ENCODE measurements at regions not wholly inside any gene's neighbourhood (a gene's known extent, or its start where the extent isn't known, plus 50 kb on each side); places are given as distances from the start of the nearest gene placed in this dataset.

- peaks cover 4% of the 10 kb centered on the region for H3K27me3 Mint-ChIP-seq (ENCODE audit: insufficient read depth, low read depth)
- no peaks in the 10 kb centered on the region for H3K9me3 ChIP-seq (ENCODE audit: low read depth)
Measured at GRCh38 chr1:232267837-232268598, 361.9 kb downstream of the SIPA1L2 start.

GRCh38 chr1:232267092-232267836, 362.7 kb downstream of the SIPA1L2 start:
- H3K27me3 ChIP-seq = peaks cover 6% of the 10 kb centered on the region
- H3K9me3 Mint-ChIP-seq = no peaks in the 10 kb centered on the region
- H3K36me3 ChIP-seq = no peaks in the 10 kb centered on the region
- no peak overlapping the region for H3K27ac ChIP-seq
- peak overlapping the region; percentile 21 for H2AFZ ChIP-seq (replicated peaks)
- no peaks in the 10 kb centered on the region for H3K9me3 ChIP-seq (ENCODE audit: low read depth)
- no peak overlapping the region for H3K4me2 ChIP-seq
- no peaks in the 10 kb centered on the region for H3F3A ChIP-seq (ENCODE audit: low read depth)
- H3K4me3 Mint-ChIP-seq = no peak overlapping the region
- H3K4me1 ChIP-seq = no peaks in the 10 kb centered on the region
- H3K4me1 Mint-ChIP-seq = peaks cover 9% of the 10 kb centered on the region
- H3K4me3 ChIP-seq = no peak overlapping the region
- TF ChIP-seq EZH2phosphoT487 (IDR thresholded peaks at IDR 0.05) (no peak), EZH2 (IDR thresholded peaks at IDR 0.05) (no peak), CTCF (IDR thresholded peaks at IDR 0.05) (no peak)
- DNase-seq (ENCODE audit: low spot score) = no peak
- H3K9ac ChIP-seq = no peak overlapping the region
- no peaks in the 10 kb centered on the region for H3K36me3 Mint-ChIP-seq
- H4K20me1 ChIP-seq (ENCODE audit: low read depth) = no peaks in the 10 kb centered on the region
- H3K27me3 Mint-ChIP-seq (ENCODE audit: insufficient read depth, low read depth) = peaks cover 4% of the 10 kb centered on the region
- no peaks in the 10 kb centered on the region for H3K79me2 ChIP-seq (ENCODE audit: low read depth)
- H3K27ac Mint-ChIP-seq = no peak overlapping the region

More at GRCh38 chr1:232267837-232268598, 361.9 kb downstream of the SIPA1L2 start:
- Mint-ChIP-seq H3K36me3 (no peaks in the 10 kb centered on the region), H3K27ac (no peak overlapping the region), H3K4me3 (no peak overlapping the region), H3K4me1 (peaks cover 9% of the 10 kb centered on the region), H3K9me3 (no peaks in the 10 kb centered on the region)
- Histone ChIP-seq H3K79me2 (ENCODE audit: low read depth) (no peaks in the 10 kb centered on the region), H4K20me1 (ENCODE audit: low read depth) (no peaks in the 10 kb centered on the region), H3K4me3 (no peak overlapping the region), H3F3A (ENCODE audit: low read depth) (no peaks in the 10 kb centered on the region), H3K4me2 (no peak overlapping the region), H3K4me1 (no peaks in the 10 kb centered on the region), H3K27ac (no peak overlapping the region), H3K36me3 (no peaks in the 10 kb centered on the region), H3K27me3 (peaks cover 6% of the 10 kb centered on the region), H2AFZ (replicated peaks) (no peak overlapping the region), H3K9ac (no peak overlapping the region)
- TF ChIP-seq EZH2 (IDR thresholded peaks at IDR 0.05) (no peak), CTCF (IDR thresholded peaks at IDR 0.05) (no peak), EZH2phosphoT487 (IDR thresholded peaks at IDR 0.05) (no peak)
- DNase-seq (ENCODE audit: low spot score) = no peak

GRCh38 chr1:232263452-232263851, 366.5 kb downstream of the SIPA1L2 start:
- H3K27me3 Mint-ChIP-seq (ENCODE audit: insufficient read depth, low read depth) = peaks cover 2% of the 10 kb centered on the region

More at GRCh38 chr1:232263452-232263851, 366.5 kb downstream of the SIPA1L2 start:
- Histone ChIP-seq H3K27me3 (peaks cover 6% of the 10 kb centered on the region), H3K9ac (no peak overlapping the region), H3K4me2 (no peak overlapping the region), H3K4me3 (no peak overlapping the region), H3K4me1 (no peaks in the 10 kb centered on the region), H3K79me2 (ENCODE audit: low read depth) (no peaks in the 10 kb centered on the region), H3K27ac (no peak overlapping the region), H3K9me3 (ENCODE audit: low read depth) (no peaks in the 10 kb centered on the region), H3F3A (ENCODE audit: low read depth) (no peaks in the 10 kb centered on the region), H3K36me3 (no peaks in the 10 kb centered on the region), H2AFZ (replicated peaks) (no peak overlapping the region), H4K20me1 (ENCODE audit: low read depth) (no peaks in the 10 kb centered on the region)
- Mint-ChIP-seq H3K4me1 (peaks cover 9% of the 10 kb centered on the region), H3K36me3 (no peaks in the 10 kb centered on the region), H3K9me3 (no peaks in the 10 kb centered on the region), H3K4me3 (no peak overlapping the region), H3K27ac (no peak overlapping the region)
- DNase-seq (ENCODE audit: low spot score) = no peak
- TF ChIP-seq EZH2 (IDR thresholded peaks at IDR 0.05) (no peak), CTCF (IDR thresholded peaks at IDR 0.05) (no peak), EZH2phosphoT487 (IDR thresholded peaks at IDR 0.05) (no peak)
